Skeletal muscle tissue (tissue), 4 donors: ENCODE measurements at regions not wholly inside any gene's neighbourhood (a gene's known extent, or its start where the extent isn't known, plus 50 kb on each side); places are given as distances from the start of the nearest gene placed in this dataset. TPM values are rescaled to one million over a fixed set of nuclear protein-coding genes. Genes with fewer than 3 reads are reported as not detected.

Source experiments
- H3K27ac ChIP-seq: one replicate; pipeline ENCODE4 v1.7.0; 2013; ENCODE audit warnings: mild to moderate bottlenecking, low read depth, low read length, inconsistent platforms
- H3K27me3 ChIP-seq, 3 donors: one replicate each; pipeline ENCODE4 v1.7.0; 2013; ENCODE audit warnings: low read length in 3 of 3; ENCODE audit not compliant: control insufficient read depth in 3 of 3, insufficient read depth in 3 of 3
- H3K36me3 ChIP-seq, 3 donors: one replicate each; pipeline ENCODE4 v1.7.0; 2013; ENCODE audit warnings: low read length in 3 of 3; ENCODE audit not compliant: control insufficient read depth in 3 of 3, insufficient read depth in 3 of 3
- H3K4me1 ChIP-seq, 3 donors: one replicate each; pipeline ENCODE4 v1.7.0; 2013; ENCODE audit warnings: low read length in 3 of 3, mild to moderate bottlenecking in 3 of 3; ENCODE audit not compliant: control insufficient read depth in 3 of 3, insufficient read depth in 3 of 3
- H3K4me3 ChIP-seq, 3 donors: one replicate each; pipeline ENCODE4 v1.7.0; 2013; ENCODE audit warnings: low read length in 3 of 3
- H3K9ac ChIP-seq, 3 donors: one replicate each; pipeline ENCODE4 v1.7.0; 2013; ENCODE audit warnings: low read length in 3 of 3, mild to moderate bottlenecking in 3 of 3, moderate library complexity in 2 of 3, low read depth in 1 of 3
- H3K9me3 ChIP-seq, 3 donors: one replicate each; pipeline ENCODE4 v1.7.0; 2013; ENCODE audit warnings: low read length in 3 of 3; ENCODE audit not compliant: control insufficient read depth in 3 of 3
- small RNA-seq: library from RNA; depleted of rRNA; stranded (forward); fragments of <200 nt; gene quantifications from one replicate; pipeline ENCODE3, GENCODE V24; 2014
- donor health status: Osteomylitis.

DNA sequence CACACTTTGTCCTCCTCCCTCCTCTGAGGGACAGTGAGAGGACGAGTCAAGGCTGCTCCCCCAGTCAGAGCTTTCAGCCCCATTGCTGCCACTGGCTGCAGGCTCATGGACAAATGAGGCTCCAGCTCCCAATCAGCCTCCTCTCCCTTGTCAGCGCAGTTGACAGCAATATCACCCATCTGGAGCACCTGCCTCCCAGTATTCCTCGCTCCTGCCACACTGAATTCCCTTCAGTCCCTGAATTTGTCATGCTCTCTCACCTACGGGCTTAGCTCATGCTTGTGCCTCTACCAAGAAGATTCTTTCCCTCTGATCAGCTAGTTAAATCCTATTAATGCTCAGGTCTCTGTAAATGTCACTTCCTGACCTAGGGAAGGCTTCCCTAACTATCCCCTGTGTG is 54.4 kb upstream of the SYT6 start:
- Histone ChIP-seq H3K4me3 (no peak overlapping the region), H3K4me1 (peaks cover 0 to 4% (median 3%) of the 10 kb centered on the region in 3 donors), H3K9ac (no peak overlapping the region), H3K27ac (no peak overlapping the region), H3K9me3 (no peaks in the 10 kb centered on the region), H3K27me3 (peaks cover 0 to 4% (median 3%) of the 10 kb centered on the region in 3 donors), H3K36me3 (no peaks in the 10 kb centered on the region)

DNA sequence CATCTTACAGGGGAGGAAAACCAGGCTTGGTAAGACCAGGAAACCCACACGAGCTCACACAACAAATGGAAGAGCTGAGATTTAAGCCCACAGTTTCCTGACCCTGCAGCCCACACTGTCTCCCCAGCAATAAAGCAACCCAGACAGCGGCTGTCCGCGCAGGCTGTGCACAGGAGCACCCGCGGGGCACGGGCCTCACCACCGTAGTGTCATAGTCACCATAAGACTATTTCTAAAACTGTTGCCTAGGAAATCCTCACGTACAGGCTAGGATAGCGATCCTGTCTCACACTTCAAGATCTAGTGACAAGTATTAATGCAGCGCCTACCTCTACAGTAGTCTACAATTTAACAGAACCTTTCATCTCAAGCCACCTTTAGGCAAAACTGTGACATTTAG is 54.0 kb upstream of the SYT6 start:
- H3K9ac ChIP-seq: no peak overlapping the region
- H3K27ac ChIP-seq: no peak overlapping the region
- H3K4me3 ChIP-seq: no peak overlapping the region
- no peaks in the 10 kb centered on the region for H3K9me3 ChIP-seq
- peaks cover 0 to 4% (median 3%) of the 10 kb centered on the region in 3 donors for H3K27me3 ChIP-seq
- peaks cover 0 to 4% (median 3%) of the 10 kb centered on the region in 3 donors for H3K4me1 ChIP-seq
- H3K36me3 ChIP-seq: no peaks in the 10 kb centered on the region

DNA sequence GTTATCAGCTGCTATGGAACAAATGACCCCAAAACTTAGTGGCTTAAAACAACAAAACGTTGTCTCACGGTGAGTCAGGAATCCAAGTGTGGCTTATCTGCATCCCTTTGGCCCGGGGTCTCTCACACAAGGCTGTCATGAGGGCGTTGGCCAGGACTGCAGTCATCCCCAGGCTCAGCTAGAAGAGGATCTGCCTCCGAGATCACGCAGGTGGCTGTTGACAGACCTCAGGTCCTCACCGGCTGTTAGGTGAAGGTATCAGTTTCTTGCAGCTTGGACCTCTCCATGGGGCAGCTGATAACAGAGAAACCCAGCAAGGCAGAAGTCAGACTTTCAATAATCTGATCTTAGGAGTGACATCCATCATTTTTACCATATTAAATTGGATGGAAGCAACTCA is 52.7 kb upstream of the SYT6 start:
- no peak overlapping the region for H3K9ac ChIP-seq
- H3K27ac ChIP-seq: no peak overlapping the region
- no peaks in the 10 kb centered on the region for H3K36me3 ChIP-seq
- no peaks in the 10 kb centered on the region for H3K9me3 ChIP-seq
- no peak overlapping the region for H3K4me3 ChIP-seq
- H3K27me3 ChIP-seq: peaks cover 0 to 4% (median 3%) of the 10 kb centered on the region in 3 donors
- peaks cover 0 to 4% (median 3%) of the 10 kb centered on the region in 3 donors for H3K4me1 ChIP-seq

DNA sequence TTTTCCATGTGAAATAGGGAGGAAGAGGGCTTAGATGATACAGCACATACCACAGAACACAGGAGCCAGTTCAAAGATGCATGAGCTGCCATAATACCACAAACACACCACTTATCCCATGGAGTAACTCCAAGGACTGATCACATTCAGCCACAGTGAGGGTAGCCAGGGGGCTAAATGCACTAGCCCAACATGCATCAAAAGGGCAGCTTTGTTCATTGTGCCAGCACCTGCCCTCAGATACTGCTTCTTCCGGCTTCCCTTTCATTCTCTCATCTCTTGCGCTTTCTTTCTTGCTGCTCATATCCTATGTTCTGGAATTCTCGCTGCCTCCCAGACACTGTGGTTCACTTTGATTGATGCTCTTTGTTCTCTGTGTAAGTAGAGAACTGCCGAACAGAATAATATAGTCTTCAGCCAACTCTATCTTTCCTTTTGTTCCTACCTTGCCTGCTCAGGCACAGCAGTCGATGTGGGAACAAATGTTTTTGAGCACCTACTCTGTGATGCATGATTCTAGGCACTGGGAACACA is 50.0 kb upstream of the SYT6 start:
- no peaks in the 10 kb centered on the region for H3K36me3 ChIP-seq
- no peaks in the 10 kb centered on the region for H3K4me1 ChIP-seq
- no peak overlapping the region for H3K4me3 ChIP-seq
- H3K27ac ChIP-seq: no peak overlapping the region
- no peaks in the 10 kb centered on the region for H3K9me3 ChIP-seq
- H3K27me3 ChIP-seq: peaks cover 0 to 4% (median 3%) of the 10 kb centered on the region in 3 donors
- H3K9ac ChIP-seq: no peak overlapping the region

Small RNA genes lying in the stretch of these regions (small RNA-seq; reads per million reads assigned to genes)
- gene MRPL57P1: not detected
